ENCODE measurements at regions not wholly inside any gene's neighbourhood (a gene's known extent, or its start where the extent isn't known, plus 50 kb on each side); places are given as distances from the start of the nearest gene placed in this dataset.

DNA sequence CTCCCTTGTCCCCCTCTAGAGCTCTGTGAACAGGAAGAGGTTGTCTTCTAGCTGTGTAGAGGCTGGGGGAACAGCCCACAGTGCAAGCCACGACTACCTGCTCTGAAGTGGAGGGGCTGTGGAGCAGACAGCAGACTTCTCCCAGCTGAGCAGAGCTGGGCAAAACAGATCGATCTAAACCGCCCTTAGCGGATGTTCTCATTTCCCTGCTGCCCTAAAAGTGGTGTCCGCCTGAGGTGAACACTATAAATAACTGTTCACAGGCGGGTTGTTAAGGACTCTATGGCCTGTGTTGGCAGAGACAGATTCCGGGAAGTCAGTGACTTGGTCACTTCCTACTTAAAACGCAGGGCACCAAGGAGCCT is 203.2 kb downstream of the RHOU start:
- TF ChIP-seq, protein P1, sequence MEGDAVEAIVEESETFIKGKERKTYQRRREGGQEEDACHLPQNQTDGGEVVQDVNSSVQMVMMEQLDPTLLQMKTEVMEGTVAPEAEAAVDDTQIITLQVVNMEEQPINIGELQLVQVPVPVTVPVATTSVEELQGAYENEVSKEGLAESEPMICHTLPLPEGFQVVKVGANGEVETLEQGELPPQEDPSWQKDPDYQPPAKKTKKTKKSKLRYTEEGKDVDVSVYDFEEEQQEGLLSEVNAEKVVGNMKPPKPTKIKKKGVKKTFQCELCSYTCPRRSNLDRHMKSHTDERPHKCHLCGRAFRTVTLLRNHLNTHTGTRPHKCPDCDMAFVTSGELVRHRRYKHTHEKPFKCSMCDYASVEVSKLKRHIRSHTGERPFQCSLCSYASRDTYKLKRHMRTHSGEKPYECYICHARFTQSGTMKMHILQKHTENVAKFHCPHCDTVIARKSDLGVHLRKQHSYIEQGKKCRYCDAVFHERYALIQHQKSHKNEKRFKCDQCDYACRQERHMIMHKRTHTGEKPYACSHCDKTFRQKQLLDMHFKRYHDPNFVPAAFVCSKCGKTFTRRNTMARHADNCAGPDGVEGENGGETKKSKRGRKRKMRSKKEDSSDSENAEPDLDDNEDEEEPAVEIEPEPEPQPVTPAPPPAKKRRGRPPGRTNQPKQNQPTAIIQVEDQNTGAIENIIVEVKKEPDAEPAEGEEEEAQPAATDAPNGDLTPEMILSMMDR (IDR thresholded peaks at IDR 0.05; ENCODE audit: extremely low read depth, missing control alignments), result no peak
- no peak for DNase-seq (ENCODE audit: low spot score)

- no peak for DNase-seq (ENCODE audit: low spot score)
- TF ChIP-seq, protein P1 (IDR thresholded peaks at IDR 0.05; ENCODE audit: extremely low read depth, missing control alignments), result no peak
These were observed 203.9 kb downstream of the RHOU start for GRCh38 chr1:228939001-228939691.

DNA sequence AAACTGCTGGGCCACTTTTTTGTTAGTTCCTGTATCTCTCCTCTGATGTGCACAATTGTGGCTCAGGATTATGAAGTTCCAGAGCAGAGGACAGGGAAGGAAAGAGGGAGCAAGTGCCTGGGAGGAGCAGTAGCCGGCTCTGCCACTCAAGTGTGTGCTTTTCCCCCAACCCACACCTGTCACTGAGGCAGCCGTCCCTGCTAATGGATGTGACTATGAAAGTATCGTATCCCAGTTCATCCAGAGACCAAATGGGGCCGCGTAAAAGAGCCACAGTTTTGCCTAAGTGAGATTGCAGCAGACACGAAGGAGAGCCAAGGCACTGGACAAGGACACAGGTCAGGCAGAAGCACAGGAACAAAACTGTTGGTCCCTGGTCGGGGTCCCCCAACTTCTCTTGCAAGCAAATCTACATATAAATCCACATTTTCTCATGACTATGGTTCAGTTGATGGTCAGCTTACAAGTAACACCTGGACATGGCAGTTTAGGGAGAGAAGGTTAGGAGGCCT is 204.7 kb downstream of the RHOU start:
- no peak for DNase-seq (ENCODE audit: low spot score)
- TF ChIP-seq, protein P1 (IDR thresholded peaks at IDR 0.05; ENCODE audit: extremely low read depth, missing control alignments), result no peak

DNA sequence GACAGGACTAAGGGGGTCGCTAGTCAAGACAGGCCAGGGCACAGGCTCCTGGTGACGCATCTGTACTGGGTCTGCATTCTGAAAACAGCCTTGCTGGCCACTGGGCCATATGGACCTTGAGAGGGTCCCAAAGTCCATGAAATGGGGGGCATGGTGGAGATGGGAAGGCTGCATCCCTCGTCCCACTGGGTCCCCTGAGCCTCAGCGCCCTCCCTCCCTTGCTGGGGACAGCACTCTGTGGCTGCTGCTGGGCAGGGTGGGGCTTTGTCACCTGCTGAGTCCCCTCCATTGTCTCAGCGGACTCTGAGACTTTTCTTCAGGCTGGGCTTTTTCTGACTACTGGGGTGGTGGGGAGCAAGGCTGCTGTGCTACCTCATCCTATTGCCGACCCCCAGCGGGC is 205.2 kb downstream of the RHOU start:
- DNase-seq (ENCODE audit: low spot score), result no peak
- TF ChIP-seq, protein P1 (IDR thresholded peaks at IDR 0.05; ENCODE audit: extremely low read depth, missing control alignments), result no peak

DNA sequence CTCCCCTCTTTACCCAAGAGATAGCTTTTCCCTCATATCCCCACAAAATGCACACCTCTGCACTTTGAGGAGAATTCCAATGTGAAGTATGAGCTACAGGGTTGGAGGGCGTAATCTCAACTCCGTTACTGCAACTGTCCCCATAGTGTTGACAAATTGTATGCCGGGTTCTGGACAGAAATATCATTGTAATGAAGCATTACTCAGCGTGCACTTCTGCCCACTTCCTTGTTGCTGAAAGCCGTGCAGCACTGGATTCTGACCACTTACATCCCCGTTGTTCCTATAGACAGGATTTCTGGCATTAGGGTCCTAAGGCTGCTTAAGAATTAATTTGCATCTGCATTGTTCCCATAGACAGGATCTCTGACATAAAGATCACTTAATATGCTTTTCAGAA is 205.6 kb downstream of the RHOU start:
- TF ChIP-seq, protein P1 (IDR thresholded peaks at IDR 0.05; ENCODE audit: extremely low read depth, missing control alignments), result no peak
- no peak for DNase-seq (ENCODE audit: low spot score)

DNA sequence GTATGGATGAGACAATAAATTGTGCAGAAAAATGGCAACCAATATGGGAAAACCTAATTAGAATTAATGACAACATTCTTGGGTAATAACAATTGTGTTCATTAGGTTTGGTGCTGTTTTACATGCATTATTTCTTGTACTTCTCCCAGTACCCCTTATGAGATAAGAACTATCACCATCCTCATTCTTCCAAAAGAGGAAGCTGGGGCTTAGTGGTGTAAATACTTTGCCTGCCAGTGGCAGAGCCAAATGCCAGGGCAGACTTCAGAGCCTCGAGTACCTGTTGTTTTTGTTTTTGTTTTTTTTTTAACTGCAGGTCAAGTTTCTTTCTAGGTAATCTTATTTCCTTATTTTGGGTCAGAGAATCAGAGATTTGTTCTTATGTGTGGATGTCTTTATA is 206.4 kb downstream of the RHOU start:
- TF ChIP-seq, protein P1 (IDR thresholded peaks at IDR 0.05; ENCODE audit: extremely low read depth, missing control alignments), result no peak
- DNase-seq (ENCODE audit: low spot score), result no peak

DNA sequence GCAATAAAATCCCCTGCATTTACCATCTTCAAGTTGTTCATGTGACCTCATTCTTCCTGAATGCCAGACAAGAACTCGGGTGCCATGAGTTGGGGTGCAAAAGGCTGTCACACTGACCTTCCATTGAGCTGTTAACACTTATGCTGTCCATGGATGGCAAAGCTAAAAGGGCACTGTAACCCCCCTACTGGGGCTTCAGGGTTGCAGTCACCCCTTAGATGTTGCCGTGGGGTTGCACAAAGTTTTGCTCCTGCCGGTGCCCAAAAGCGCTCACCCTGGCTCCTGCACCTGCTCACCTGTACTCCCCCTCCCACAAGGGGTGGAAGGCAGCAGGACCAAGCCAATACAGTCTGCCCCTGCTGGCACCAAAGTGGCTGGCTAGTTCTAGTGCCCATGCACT is 208.2 kb downstream of the RHOU start:
- TF ChIP-seq, protein P1 (IDR thresholded peaks at IDR 0.05; ENCODE audit: extremely low read depth, missing control alignments), result no peak
- DNase-seq (ENCODE audit: low spot score), result no peak

All from GM20000 (cell line).